Cardiac fibroblast (primary cell): ENCODE measurements at regions not wholly inside any gene's neighbourhood (a gene's known extent, or its start where the extent isn't known, plus 50 kb on each side); places are given as distances from the start of the nearest gene placed in this dataset.

Source experiments
- DNase-seq, 2 donors: peaks; one replicate each; pipeline versions ENCODE4 v3.0.0 to v3.0.0-alpha.2; 2010; ENCODE audit warnings: low read depth in 2 of 2
- H3K4me3 ChIP-seq, 2 donors: replicated peaks in 1 of 2; 1 replicate in 1 of 2; 2 replicates in 1 of 2; pipeline ENCODE4 v1.5.1; 2011; ENCODE audit warnings: low read depth in 2 of 2, low read length in 2 of 2, mild to moderate bottlenecking in 2 of 2, moderate library complexity in 1 of 2
- TF ChIP-seq, protein P1 (sequence below): IDR thresholded peaks from one replicate; pipeline ENCODE4 v1.5.1; 2011; ENCODE audit warnings: low read depth, mild to moderate bottlenecking, low read length, inconsistent platforms

DNA sequence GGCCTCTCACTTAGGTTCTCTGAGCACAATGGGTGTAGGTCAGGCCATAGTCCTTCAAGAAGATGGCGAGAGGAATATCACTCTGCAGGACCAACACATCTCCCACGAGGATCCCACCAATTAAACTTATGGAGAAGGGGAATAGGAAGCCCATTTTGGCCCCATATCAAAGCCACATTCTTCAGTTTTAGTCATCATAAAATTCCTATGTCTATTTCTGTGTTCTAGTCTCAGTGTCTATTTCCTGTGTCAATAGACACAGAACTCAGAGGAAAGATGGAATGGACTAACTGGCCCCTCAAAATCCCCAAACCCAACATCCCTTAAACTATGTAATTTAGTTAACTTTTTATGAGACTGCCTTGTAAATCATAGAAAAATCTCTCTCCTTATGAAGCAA, 216.8 kb downstream of the HACE1 start:
- DNase-seq, result peak; percentile 52 to 82
- TF ChIP-seq, protein P1, sequence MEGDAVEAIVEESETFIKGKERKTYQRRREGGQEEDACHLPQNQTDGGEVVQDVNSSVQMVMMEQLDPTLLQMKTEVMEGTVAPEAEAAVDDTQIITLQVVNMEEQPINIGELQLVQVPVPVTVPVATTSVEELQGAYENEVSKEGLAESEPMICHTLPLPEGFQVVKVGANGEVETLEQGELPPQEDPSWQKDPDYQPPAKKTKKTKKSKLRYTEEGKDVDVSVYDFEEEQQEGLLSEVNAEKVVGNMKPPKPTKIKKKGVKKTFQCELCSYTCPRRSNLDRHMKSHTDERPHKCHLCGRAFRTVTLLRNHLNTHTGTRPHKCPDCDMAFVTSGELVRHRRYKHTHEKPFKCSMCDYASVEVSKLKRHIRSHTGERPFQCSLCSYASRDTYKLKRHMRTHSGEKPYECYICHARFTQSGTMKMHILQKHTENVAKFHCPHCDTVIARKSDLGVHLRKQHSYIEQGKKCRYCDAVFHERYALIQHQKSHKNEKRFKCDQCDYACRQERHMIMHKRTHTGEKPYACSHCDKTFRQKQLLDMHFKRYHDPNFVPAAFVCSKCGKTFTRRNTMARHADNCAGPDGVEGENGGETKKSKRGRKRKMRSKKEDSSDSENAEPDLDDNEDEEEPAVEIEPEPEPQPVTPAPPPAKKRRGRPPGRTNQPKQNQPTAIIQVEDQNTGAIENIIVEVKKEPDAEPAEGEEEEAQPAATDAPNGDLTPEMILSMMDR, result no peak
- H3K4me3 ChIP-seq, result no peak overlapping the region

GRCh38 chr6:104640761-104641160, 219.0 kb downstream of the HACE1 start:
- TF ChIP-seq, protein P1, result no peak
- DNase-seq, result no peak
- H3K4me3 ChIP-seq, result no peak overlapping the region

- TF ChIP-seq, protein P1, result no peak
- peak; percentile 33 to 50 for DNase-seq
- H3K4me3 ChIP-seq, result no peak overlapping the region
These were observed 219.5 kb downstream of the HACE1 start for GRCh38 chr6:104640150-104640700.

DNA sequence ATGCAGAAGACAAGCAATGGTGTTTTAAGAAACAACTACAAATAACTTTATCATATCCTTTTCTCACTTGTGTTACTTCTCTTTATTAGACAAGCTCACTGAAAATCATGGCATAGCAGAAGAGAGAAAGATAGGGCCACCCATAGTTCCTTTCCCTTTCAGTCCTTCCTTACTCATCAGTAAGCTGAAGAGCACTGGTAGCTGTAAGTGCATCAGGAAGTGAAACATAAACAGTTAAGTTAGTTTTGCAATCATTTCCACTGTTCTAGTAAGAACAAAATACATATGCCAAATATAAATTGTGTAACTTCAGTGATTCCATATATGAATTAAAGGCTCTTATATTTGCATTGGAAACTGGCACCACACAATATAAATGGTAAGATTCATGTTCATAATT, 220.1 kb downstream of the HACE1 start:
- no peak overlapping the region for H3K4me3 ChIP-seq
- peak; percentile 78 to 83 for DNase-seq
- TF ChIP-seq, protein P1, result no peak

DNA sequence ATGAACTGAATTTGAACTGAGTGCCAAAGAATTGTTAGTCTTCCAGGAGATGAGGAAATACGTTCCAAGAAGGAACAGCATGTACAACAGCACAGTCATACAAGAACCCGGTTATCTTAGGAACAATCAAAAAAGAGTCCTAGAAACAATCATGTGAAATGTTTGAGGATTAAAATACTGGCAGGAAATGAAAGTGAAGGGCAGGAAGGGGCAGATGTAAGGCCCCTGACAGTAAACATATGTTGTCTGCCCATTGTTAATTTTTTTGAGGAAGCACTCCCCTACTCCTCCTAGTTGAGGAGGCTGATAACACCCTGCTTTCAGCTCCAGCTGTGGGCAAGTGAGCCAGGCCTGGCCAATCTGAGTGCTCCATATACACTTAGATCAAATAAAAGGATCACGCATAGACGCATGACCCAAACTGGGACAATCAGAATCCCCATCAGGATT, 220.9 kb downstream of the HACE1 start:
- H3K4me3 ChIP-seq, result no peak overlapping the region
- peak; percentile 93 to 94 for DNase-seq
- TF ChIP-seq, protein P1, result no peak

- DNase-seq, result peak; percentile 61 to 75
- no peak overlapping the region for H3K4me3 ChIP-seq
- TF ChIP-seq, protein P1, result no peak
These were observed 226.6 kb downstream of the HACE1 start for GRCh38 chr6:104633125-104633524.

DNA sequence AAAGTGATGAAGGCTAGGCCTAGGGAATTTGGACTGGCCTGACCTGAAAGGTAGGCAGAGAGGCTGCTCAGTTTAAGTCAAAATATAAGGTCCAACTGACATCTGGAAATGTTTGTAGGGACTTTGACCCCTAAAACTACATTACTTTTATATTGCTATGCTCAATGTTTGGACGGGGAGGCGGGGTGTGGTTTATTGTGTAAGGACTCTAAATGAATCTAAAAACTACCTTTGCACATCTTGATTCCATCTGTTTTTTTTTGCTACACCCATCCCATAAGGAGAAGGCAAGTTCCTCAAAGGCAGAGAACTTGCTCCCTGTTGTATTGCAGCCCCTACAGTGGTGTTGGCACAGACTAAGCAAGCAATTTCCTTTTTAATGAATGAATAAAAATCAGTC, 227.1 kb downstream of the HACE1 start:
- TF ChIP-seq, protein P1, result no peak
- DNase-seq, result no peak
- no peak overlapping the region for H3K4me3 ChIP-seq
